GM13976 (cell line): ENCODE measurements at regions not wholly inside any gene's neighbourhood (a gene's known extent, or its start where the extent isn't known, plus 50 kb on each side); places are given as distances from the start of the nearest gene placed in this dataset.

Source experiments
- DNase-seq: peaks from one replicate; pipeline ENCODE4 v3.0.0; 2012; ENCODE audit warnings: low spot score
- in situ Hi-C: fragments of 300-500 bp; cut with MboI; formaldehyde crosslinking; loops from one replicate; pipeline ENCODE4 v1.12.0; 2022; ENCODE audit warnings: low sequenced_read_pairs, mixed read lengths, inconsistent platforms; ENCODE audit not compliant: unreplicated experiment
- TF ChIP-seq, protein P1 (sequence below): IDR thresholded peaks from 2 replicates; pipeline ENCODE4 v1.5.1; 2012; ENCODE audit warnings: borderline replicate concordance, mild to moderate bottlenecking; ENCODE audit not compliant: insufficient read depth; ENCODE audit errors: extremely low read depth, missing control alignments, control extremely low read depth

DNA sequence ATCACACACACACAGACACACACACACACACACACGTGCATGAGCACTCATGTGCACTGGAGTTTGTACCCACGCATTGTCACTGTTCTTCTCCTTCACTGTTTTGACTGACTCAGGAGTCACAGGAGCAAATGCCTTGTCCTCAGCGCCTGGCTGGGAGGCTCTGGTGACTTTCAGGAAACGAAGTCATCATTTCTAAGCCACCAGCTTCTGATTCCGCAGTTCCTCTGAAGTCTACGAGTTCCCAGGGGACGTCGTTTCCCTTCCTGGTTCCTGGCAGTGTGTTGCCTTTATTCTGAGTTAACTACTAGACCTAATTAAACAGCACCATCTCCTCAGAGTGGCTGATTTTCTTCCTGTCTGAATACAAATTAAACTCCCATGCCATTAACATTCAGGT is 82.2 kb upstream of the PMEPA1 start:
- in situ Hi-C loops = no loop called here
- DNase-seq = no peak
- TF ChIP-seq, protein P1, sequence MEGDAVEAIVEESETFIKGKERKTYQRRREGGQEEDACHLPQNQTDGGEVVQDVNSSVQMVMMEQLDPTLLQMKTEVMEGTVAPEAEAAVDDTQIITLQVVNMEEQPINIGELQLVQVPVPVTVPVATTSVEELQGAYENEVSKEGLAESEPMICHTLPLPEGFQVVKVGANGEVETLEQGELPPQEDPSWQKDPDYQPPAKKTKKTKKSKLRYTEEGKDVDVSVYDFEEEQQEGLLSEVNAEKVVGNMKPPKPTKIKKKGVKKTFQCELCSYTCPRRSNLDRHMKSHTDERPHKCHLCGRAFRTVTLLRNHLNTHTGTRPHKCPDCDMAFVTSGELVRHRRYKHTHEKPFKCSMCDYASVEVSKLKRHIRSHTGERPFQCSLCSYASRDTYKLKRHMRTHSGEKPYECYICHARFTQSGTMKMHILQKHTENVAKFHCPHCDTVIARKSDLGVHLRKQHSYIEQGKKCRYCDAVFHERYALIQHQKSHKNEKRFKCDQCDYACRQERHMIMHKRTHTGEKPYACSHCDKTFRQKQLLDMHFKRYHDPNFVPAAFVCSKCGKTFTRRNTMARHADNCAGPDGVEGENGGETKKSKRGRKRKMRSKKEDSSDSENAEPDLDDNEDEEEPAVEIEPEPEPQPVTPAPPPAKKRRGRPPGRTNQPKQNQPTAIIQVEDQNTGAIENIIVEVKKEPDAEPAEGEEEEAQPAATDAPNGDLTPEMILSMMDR = no peak

DNA sequence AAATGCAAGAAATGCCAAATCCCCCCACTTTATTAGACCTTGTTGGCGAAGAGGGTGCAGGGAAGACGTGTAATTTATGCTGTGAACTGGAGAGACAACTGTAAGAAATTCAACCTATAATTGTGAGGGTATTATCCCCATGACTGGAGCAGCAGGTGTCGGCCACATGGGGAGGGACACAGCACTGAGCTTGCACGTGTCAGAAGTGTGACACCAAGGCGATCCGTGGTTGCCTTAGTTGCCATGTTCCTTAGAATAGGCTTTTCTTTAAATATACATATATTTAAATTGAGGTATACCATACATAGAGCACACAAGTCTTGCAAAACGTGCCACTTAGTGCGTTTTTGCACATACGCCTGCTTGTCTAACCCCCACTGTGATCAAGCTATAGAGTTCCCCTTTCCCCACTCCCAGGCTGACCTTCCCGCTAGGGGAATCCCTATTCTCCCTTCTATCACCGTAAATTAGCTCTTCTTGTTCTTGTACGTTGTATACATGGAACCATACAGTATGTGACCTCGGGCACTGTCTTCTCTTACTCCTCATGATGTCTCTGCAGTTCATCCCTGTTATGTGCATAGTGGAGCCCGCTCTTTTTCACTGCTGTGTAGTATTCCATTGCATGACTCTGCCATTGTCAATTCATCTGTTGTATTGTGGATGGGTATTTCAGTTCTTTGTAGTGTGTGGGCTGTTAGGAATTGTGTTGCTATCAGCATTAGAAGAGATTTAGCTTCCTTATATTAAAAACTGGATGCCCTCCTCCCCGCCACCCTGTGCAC is 81.6 kb upstream of the PMEPA1 start:
- in situ Hi-C loops = no loop called here
- DNase-seq = no peak
- TF ChIP-seq, protein P1 = no peak

DNA sequence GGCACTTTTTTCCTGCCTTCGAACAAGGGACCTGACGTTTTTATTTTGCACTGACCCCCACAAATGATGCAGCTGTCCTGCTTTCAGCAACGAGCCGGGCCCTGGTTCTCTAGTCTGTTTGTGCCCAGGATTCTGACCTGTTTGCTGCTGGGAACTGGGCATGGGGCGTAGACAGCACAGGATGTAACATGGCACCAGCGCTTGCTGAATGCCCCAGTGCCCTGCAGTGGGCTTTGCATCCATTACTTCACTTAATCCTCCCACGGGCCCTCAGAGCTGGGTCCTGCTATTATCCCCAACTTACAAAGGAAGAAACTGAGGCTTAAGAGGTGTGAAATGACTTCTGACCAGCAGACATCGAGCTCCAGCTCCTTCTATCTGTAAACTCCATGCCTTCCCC is 80.4 kb upstream of the PMEPA1 start:
- in situ Hi-C loops = no loop called here
- no peak for DNase-seq
- TF ChIP-seq, protein P1 = no peak

DNA sequence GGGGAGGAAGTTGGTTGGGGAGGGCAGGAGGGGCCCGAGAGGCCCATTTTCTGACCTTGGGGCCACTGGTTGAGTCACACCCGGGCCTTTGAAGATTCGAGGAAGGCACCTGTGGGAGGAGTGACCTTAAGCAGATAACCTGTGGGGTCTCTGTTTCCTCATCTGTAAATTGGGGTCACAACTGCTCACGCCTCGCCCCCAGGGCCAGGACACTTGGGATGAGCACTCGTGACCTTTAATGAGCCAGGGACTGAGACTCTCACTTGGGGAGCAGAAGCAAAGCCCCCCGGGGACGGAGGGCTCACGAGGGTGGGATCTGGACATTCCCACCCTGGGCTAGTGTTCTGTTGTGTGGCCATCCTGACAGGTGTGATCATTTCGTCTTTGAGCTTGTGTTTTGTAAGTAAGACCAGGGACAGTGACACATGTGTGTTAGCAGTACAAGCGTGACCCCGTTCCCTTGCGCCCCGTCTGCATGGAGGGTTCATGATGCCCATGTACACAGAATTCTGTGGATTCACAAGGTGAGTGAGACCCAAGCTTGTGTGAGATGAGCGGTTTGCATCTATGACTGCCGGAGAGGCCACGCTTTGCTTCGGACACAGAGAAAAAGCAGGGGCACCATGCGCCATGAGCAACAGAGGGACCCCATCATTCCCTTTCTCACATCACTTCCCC is 79.3 kb upstream of the PMEPA1 start:
- in situ Hi-C loops = no loop called here
- DNase-seq = no peak
- TF ChIP-seq, protein P1 = no peak

DNA sequence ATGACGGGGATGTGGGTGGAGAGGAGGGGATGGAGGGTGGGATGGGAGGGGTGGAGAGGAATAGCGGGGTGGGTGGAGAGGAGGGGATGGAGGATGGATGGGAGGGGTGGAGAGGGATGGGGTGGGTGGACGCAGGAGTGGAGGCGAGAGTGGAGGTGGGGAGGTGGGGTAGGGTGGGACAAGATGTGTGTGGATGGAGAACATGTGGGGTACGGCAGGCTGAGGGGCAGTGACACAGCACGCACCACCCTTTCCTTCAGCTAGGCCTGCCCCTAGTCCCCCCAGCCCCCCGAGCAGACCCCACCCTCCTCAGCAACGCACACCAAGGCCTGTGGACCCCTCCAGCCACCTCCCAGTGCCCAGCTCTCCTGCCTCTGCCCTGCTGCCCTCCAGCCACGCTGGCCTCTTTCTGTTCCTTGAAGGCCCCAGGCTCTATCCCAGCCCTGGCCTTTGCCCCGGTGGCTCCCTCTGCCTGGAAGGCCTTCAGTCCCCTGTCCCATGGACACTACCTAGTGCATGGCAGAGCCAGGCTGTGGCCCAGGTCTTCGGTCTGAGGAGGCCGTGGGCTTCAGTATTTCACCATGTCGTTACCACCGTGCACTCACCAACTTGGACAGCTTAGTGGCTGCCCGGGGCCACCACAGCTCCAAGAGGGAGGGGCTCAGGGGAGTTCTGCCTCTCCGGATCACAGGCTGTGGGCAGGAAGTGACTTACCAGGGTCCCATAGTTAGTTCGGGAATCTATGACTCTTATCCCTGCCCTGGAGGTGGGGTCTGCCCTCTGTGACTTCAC is 78.4 kb upstream of the PMEPA1 start:
- TF ChIP-seq, protein P1 = no peak
- DNase-seq = no peak
- in situ Hi-C loops = no loop called here

DNA sequence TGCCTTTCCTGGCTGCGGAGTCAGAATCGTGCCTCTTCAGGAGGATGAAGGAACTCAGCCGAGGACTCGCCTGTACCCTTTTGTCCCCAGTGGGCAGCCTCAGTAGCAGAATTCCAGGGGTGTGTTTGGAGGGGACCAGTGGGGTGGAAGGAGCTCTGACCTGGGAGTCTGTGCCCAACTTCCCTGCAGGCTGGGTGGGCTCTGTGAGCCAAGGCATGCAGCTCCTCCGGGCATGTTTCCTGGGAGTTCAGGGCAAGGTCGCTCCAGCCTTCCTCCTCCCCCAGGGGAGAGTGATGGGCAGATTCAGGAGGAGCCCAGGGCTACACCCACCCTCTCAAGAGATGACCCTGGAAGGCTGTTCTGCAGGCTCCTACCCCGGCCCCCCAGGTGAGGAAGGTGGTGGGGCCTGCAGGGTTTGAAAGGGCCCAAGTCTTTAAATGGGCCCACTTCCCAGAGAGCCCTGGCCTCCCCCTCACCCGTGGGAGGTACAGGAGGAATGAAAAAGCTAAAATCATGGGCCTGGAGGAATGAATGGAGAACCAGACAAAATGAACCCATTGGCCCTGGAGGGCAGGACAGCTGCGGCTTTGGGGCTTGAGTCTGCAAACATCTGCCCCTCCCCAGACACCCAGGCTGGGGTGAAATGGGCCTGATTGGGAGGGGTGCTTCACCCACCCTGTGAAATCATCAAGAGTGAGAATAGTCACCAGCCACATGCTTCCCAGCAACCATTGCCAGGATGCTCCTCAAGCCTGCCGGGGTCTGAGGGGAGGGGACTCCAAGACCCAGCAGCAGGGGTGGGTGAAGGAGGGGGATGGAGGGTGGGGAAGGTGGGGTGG is 77.6 kb upstream of the PMEPA1 start:
- in situ Hi-C loops = no loop called here
- DNase-seq = no peak
- TF ChIP-seq, protein P1 = no peak
